PC-9 (cell line): ENCODE measurements at regions not wholly inside any gene's neighbourhood (a gene's known extent, or its start where the extent isn't known, plus 50 kb on each side); places are given as distances from the start of the nearest gene placed in this dataset.

Experiments used
- EZH2 ChIP-seq: fragments of 200-600 bp; sonication (generic); IDR thresholded peaks from 2 replicates; pipeline ENCODE4 v1.8.0; 2017; ENCODE audit warnings: antibody characterized with exemption, low read depth
- TF ChIP-seq, protein P1 (sequence below): fragments of 200-600 bp; sonication (generic); conservative IDR thresholded peaks from 2 replicates; pipeline ENCODE4 v1.6.1; 2017; ENCODE audit warnings: mixed run types, antibody characterized with exemption, mild to moderate bottlenecking, moderate library complexity

DNA sequence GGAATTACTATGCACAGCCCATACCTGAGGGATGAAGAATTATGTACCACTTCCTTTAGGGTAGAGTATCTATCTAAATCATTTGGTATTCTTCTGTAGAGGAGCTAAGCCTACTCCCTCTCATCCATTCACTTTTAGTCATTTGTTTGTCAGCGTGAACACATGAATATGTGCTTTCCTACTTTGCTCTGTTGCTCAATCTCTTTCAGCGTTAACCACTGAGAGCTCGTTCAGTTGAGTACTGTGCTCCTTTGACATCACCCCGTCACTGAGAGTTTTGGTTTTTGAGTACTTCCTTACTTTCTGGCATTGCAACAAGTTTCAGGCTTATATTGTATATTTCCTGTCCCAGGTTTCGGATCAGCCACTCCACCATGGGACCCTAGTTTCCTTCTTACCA is 700.6 kb downstream of the NLGN4X start:
- TF ChIP-seq, protein P1, sequence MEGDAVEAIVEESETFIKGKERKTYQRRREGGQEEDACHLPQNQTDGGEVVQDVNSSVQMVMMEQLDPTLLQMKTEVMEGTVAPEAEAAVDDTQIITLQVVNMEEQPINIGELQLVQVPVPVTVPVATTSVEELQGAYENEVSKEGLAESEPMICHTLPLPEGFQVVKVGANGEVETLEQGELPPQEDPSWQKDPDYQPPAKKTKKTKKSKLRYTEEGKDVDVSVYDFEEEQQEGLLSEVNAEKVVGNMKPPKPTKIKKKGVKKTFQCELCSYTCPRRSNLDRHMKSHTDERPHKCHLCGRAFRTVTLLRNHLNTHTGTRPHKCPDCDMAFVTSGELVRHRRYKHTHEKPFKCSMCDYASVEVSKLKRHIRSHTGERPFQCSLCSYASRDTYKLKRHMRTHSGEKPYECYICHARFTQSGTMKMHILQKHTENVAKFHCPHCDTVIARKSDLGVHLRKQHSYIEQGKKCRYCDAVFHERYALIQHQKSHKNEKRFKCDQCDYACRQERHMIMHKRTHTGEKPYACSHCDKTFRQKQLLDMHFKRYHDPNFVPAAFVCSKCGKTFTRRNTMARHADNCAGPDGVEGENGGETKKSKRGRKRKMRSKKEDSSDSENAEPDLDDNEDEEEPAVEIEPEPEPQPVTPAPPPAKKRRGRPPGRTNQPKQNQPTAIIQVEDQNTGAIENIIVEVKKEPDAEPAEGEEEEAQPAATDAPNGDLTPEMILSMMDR: no peak
- no peak for TF ChIP-seq EZH2
